ENCODE measurements at regions not wholly inside any gene's neighbourhood (a gene's known extent, or its start where the extent isn't known, plus 50 kb on each side); places are given as distances from the start of the nearest gene placed in this dataset.

- no peak for TF ChIP-seq ETS1 (IDR thresholded peaks at IDR 0.05)
Observed at GRCh38 chr6:51360287-51360686, 541.6 kb downstream of the TFAP2B start (continued).

GRCh38 chr6:51365566-51365965 lies 546.9 kb downstream of the TFAP2B start:
- Histone ChIP-seq H3K4me1 (ENCODE audit: insufficient read depth) (no peaks in the 10 kb centered on the region), H3F3A (replicated peaks; ENCODE audit: low read depth) (no peaks in the 10 kb centered on the region), H3K4me2 (no peak overlapping the region), H3K27me3 (ENCODE audit: insufficient read depth) (no peaks in the 10 kb centered on the region), H2AFZ (no peak overlapping the region), H4K20me1 (replicated peaks; ENCODE audit: insufficient read depth) (no peaks in the 10 kb centered on the region), H3K9me2 (ENCODE audit: insufficient read depth) (no peaks in the 10 kb centered on the region), H3K4me3 (no peak overlapping the region), H3K79me2 (replicated peaks; ENCODE audit: insufficient read depth) (no peaks in the 10 kb centered on the region), H3K27ac (ENCODE audit: low read depth) (no peak overlapping the region), H3K36me3 (ENCODE audit: insufficient read depth) (no peaks in the 10 kb centered on the region)
- Mint-ChIP-seq H3K27me3 (ENCODE audit: insufficient read depth, low read depth, poor library complexity) (peaks cover 2% of the 10 kb centered on the region), H3K4me1 (no peaks in the 10 kb centered on the region), H3K36me3 (ENCODE audit: low read depth) (no peaks in the 10 kb centered on the region), H3K9me3 (no peaks in the 10 kb centered on the region), H3K4me3 (no peak overlapping the region), H3K27ac (no peak overlapping the region)
- DNase-seq (ENCODE audit: low spot score) (no peak), ATAC-seq (no peak)
- TF ChIP-seq STAT1 (IDR thresholded peaks at IDR 0.05; ENCODE audit: unreplicated experiment) (no peak), ZNF331 (CRISPR knock-in tag; IDR thresholded peaks at IDR 0.05; ENCODE audit: low read depth) (no peak), ZNF114 (CRISPR knock-in tag; IDR thresholded peaks at IDR 0.05) (no peak), POLR2AphosphoS5 (IDR thresholded peaks at IDR 0.05; ENCODE audit: low read depth) (no peak), REST (IDR thresholded peaks at IDR 0.05; ENCODE audit: unreplicated experiment) (no peak), JUNB (IDR thresholded peaks at IDR 0.05; ENCODE audit: unreplicated experiment) (no peak)

GRCh38 chr6:51369485-51369884 lies 550.8 kb downstream of the TFAP2B start:
- no peak overlapping the region for H3K4me3 ChIP-seq
- H4K20me1 ChIP-seq (replicated peaks; ENCODE audit: insufficient read depth), result no peaks in the 10 kb centered on the region
- no peaks in the 10 kb centered on the region for H3K36me3 Mint-ChIP-seq (ENCODE audit: low read depth)
- no peak overlapping the region for H3K27ac Mint-ChIP-seq
- no peaks in the 10 kb centered on the region; the same call in 2 of the 3 replicates for H3K9me3 Mint-ChIP-seq
- no peaks in the 10 kb centered on the region for H3K27me3 Mint-ChIP-seq (ENCODE audit: insufficient read depth, low read depth, poor library complexity)
- no peaks in the 10 kb centered on the region for H3F3A ChIP-seq (replicated peaks; ENCODE audit: low read depth)
- H3K4me3 Mint-ChIP-seq, result no peak overlapping the region
- no peak overlapping the region for H2AFZ ChIP-seq
- H3K79me2 ChIP-seq (replicated peaks; ENCODE audit: insufficient read depth), result no peaks in the 10 kb centered on the region
- H3K4me1 Mint-ChIP-seq, result no peaks in the 10 kb centered on the region
- H3K4me1 ChIP-seq (ENCODE audit: insufficient read depth), result no peaks in the 10 kb centered on the region
- no peak overlapping the region for H3K27ac ChIP-seq (ENCODE audit: low read depth)
- H3K36me3 ChIP-seq (ENCODE audit: insufficient read depth), result no peaks in the 10 kb centered on the region
- ATAC-seq, result no peak
- no peak overlapping the region for H3K4me2 ChIP-seq
- no peaks in the 10 kb centered on the region for H3K27me3 ChIP-seq (ENCODE audit: insufficient read depth)
- H3K9me2 ChIP-seq (ENCODE audit: insufficient read depth), result no peaks in the 10 kb centered on the region
- DNase-seq (ENCODE audit: low spot score), result no peak
- TF ChIP-seq ZNF331 (CRISPR knock-in tag; IDR thresholded peaks at IDR 0.05; ENCODE audit: low read depth), result no peak
- TF ChIP-seq STAT1 (IDR thresholded peaks at IDR 0.05; ENCODE audit: unreplicated experiment), result no peak
- no peak for TF ChIP-seq ZNF462 (CRISPR knock-in tag; IDR thresholded peaks at IDR 0.05)
- TF ChIP-seq EZH2 (IDR thresholded peaks at IDR 0.05; ENCODE audit: low read depth, unreplicated experiment), result no peak
- TF ChIP-seq ZNF114 (CRISPR knock-in tag; IDR thresholded peaks at IDR 0.05), result no peak
- no peak for TF ChIP-seq JUNB (IDR thresholded peaks at IDR 0.05; ENCODE audit: unreplicated experiment)
- no peak for TF ChIP-seq EZH2phosphoT487 (IDR thresholded peaks at IDR 0.05; ENCODE audit: unreplicated experiment)
